Panc1 (cell line): ENCODE measurements at regions not wholly inside any gene's neighbourhood (a gene's known extent, or its start where the extent isn't known, plus 50 kb on each side); places are given as distances from the start of the nearest gene placed in this dataset.

Experiments
- ATAC-seq: fragments of 200-7000 bp; cut with Tn5 transposase; 2 replicates; pipeline ENCODE4 v1.9.1; 2020; ENCODE audit warnings: mild to moderate bottlenecking, moderate library complexity
- BruUV-seq: library from RNA; stranded (reverse); fragments of 400-500 nt; replicated peaks from 2 replicates; lab custom pipeline; 2021; lab: Mats Ljungman, UMichigan
- CTCF ChIA-PET: fragments of 300-600 bp; sonication (Branson Sonifier 250); formaldehyde crosslinking; loops from one replicate; lab custom pipeline; 2022; ENCODE audit warnings: antibody characterized with exemption; lab: Charles Lee
- POLR2A ChIA-PET: fragments of 300-600 bp; sonication (Branson Sonifier 250); formaldehyde crosslinking; loops from one replicate; lab custom pipeline; 2022; ENCODE audit warnings: antibody characterized with exemption; lab: Charles Lee
- DNase-seq: peaks from one replicate; pipeline ENCODE4 v3.0.0-alpha.2; 2010; ENCODE audit warnings: low read depth, low spot score
- H3K27ac ChIP-seq: 2 replicates; pipeline ENCODE4 v1.5.1; 2011; ENCODE audit warnings: mild to moderate bottlenecking, low read length, inconsistent platforms
- H3K27me3 ChIP-seq: fragments of 200-500 bp; sonication (Bioruptor generic); 2 replicates; pipeline ENCODE4 v1.6.0; 2014; ENCODE audit warnings: low read length, inconsistent platforms; ENCODE audit not compliant: control insufficient read depth, insufficient read depth
- H3K36me3 ChIP-seq: fragments of 200-500 bp; sonication (Bioruptor generic); 2 replicates; pipeline ENCODE4 v1.5.1; 2014; ENCODE audit warnings: inconsistent platforms, mild to moderate bottlenecking, low read length, moderate library complexity; ENCODE audit not compliant: control insufficient read depth, insufficient read depth
- H3K4me1 ChIP-seq: 2 replicates; pipeline ENCODE4 v1.5.1; 2011; ENCODE audit warnings: inconsistent platforms, mild to moderate bottlenecking, low read length, moderate library complexity; ENCODE audit not compliant: control insufficient read depth, insufficient read depth
- H3K4me3 ChIP-seq, 2 experiments: 2 replicates each; pipeline ENCODE4 v1.5.1; 2011 to 2012; ENCODE audit warnings: low read depth in 2 of 2, low read length in 2 of 2, mild to moderate bottlenecking in 2 of 2, inconsistent platforms in 1 of 2, moderate library complexity in 1 of 2
- H3K9me3 ChIP-seq: fragments of 200-500 bp; sonication (Bioruptor generic); 2 replicates; pipeline ENCODE4 v1.5.1; 2014; ENCODE audit warnings: low read depth, mild to moderate bottlenecking, inconsistent platforms, low read length, moderate library complexity; ENCODE audit not compliant: control insufficient read depth, insufficient read depth
- POLR2AphosphoS5 ChIP-seq: IDR thresholded peaks from 2 replicates; pipeline ENCODE4 v1.6.1; 2012; ENCODE audit warnings: mild to moderate bottlenecking, low read depth, low read length, moderate library complexity
- SIN3A ChIP-seq: IDR thresholded peaks from 2 replicates; pipeline ENCODE4 v1.6.1; 2012; ENCODE audit warnings: low read depth, mild to moderate bottlenecking, low read length, moderate library complexity, borderline replicate concordance; ENCODE audit not compliant: insufficient read depth
- TCF7L2 ChIP-seq: IDR thresholded peaks from 2 replicates; pipeline ENCODE4 v1.6.1; 2011; ENCODE audit warnings: mild to moderate bottlenecking, low read depth, low read length, inconsistent platforms
- in situ Hi-C: cut with HindIII; loops from 2 replicates; pipeline ENCODE4 v1.10.0; 2016; ENCODE audit warnings: low sequenced_read_pairs, low pct_unique_long_range_greater_than_20kb
- intact Hi-C: fragments of 100-400 bp; cut with micrococcal nuclease; formaldehyde crosslinking; loops from one replicate; pipeline ENCODE4 v1.10.0; 2022; ENCODE audit not compliant: unreplicated experiment
- TF ChIP-seq, protein P1 (sequence below), 2 experiments: IDR thresholded peaks; 2 replicates each; pipeline ENCODE4 v1.6.1; 2011 to 2012; ENCODE audit warnings: low read depth in 2 of 2, control low read depth in 1 of 2, low read length in 1 of 2, mild to moderate bottlenecking in 1 of 2, moderate library complexity in 1 of 2; ENCODE audit not compliant: insufficient read depth in 1 of 2
- TF ChIP-seq, protein P2 (sequence below): fragments of 450-650 bp; IDR thresholded peaks from 2 replicates; pipeline ENCODE4 v1.5.1; 2017; ENCODE audit warnings: mild to moderate bottlenecking

DNA sequence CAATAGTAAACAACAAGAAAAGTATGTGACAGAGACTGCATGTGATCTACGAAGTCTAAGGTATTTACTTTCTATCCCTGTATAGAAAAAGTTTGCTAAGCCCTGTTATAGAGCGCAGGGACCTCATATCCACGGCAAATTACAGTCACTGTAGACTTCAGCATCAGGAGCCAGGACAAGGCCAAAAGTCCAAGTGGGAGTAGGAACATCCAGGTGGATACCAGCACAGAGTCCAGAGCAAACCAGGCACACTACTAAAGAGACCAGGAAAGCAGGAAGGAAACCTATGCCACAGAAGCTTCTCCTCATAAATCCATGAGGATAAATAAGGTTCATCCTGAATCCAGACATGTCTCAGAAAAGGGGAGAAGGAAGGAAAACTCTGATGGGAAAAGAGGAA is 342.2 kb upstream of the HTR2A start:
- Histone ChIP-seq H3K27me3 (no peaks in the 10 kb centered on the region), H3K4me3 (no peak overlapping the region), H3K9me3 (no peaks in the 10 kb centered on the region), H3K27ac (no peak overlapping the region), H3K36me3 (no peaks in the 10 kb centered on the region), H3K4me1 (no peaks in the 10 kb centered on the region)
- ChIA-PET CTCF (no interaction called here), POLR2A (no interaction called here)
- ATAC-seq (no peak), DNase-seq (no peak)
- in situ Hi-C loops = no loop called here
- TF ChIP-seq, protein P1, sequence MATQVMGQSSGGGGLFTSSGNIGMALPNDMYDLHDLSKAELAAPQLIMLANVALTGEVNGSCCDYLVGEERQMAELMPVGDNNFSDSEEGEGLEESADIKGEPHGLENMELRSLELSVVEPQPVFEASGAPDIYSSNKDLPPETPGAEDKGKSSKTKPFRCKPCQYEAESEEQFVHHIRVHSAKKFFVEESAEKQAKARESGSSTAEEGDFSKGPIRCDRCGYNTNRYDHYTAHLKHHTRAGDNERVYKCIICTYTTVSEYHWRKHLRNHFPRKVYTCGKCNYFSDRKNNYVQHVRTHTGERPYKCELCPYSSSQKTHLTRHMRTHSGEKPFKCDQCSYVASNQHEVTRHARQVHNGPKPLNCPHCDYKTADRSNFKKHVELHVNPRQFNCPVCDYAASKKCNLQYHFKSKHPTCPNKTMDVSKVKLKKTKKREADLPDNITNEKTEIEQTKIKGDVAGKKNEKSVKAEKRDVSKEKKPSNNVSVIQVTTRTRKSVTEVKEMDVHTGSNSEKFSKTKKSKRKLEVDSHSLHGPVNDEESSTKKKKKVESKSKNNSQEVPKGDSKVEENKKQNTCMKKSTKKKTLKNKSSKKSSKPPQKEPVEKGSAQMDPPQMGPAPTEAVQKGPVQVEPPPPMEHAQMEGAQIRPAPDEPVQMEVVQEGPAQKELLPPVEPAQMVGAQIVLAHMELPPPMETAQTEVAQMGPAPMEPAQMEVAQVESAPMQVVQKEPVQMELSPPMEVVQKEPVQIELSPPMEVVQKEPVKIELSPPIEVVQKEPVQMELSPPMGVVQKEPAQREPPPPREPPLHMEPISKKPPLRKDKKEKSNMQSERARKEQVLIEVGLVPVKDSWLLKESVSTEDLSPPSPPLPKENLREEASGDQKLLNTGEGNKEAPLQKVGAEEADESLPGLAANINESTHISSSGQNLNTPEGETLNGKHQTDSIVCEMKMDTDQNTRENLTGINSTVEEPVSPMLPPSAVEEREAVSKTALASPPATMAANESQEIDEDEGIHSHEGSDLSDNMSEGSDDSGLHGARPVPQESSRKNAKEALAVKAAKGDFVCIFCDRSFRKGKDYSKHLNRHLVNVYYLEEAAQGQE (IDR thresholded peaks at IDR 0.05; ENCODE audit: insufficient read depth in 1 of 2, low read depth in 2 of 2, low read length in 1 of 2) = no peak
- TF ChIP-seq SIN3A = no peak
- no peak for TF ChIP-seq POLR2AphosphoS5
- TF ChIP-seq, protein P2, sequence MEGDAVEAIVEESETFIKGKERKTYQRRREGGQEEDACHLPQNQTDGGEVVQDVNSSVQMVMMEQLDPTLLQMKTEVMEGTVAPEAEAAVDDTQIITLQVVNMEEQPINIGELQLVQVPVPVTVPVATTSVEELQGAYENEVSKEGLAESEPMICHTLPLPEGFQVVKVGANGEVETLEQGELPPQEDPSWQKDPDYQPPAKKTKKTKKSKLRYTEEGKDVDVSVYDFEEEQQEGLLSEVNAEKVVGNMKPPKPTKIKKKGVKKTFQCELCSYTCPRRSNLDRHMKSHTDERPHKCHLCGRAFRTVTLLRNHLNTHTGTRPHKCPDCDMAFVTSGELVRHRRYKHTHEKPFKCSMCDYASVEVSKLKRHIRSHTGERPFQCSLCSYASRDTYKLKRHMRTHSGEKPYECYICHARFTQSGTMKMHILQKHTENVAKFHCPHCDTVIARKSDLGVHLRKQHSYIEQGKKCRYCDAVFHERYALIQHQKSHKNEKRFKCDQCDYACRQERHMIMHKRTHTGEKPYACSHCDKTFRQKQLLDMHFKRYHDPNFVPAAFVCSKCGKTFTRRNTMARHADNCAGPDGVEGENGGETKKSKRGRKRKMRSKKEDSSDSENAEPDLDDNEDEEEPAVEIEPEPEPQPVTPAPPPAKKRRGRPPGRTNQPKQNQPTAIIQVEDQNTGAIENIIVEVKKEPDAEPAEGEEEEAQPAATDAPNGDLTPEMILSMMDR = no peak
- no peak for TF ChIP-seq TCF7L2
- intact Hi-C loops = no loop called here
- BruUV-seq = no TSS peak

DNA sequence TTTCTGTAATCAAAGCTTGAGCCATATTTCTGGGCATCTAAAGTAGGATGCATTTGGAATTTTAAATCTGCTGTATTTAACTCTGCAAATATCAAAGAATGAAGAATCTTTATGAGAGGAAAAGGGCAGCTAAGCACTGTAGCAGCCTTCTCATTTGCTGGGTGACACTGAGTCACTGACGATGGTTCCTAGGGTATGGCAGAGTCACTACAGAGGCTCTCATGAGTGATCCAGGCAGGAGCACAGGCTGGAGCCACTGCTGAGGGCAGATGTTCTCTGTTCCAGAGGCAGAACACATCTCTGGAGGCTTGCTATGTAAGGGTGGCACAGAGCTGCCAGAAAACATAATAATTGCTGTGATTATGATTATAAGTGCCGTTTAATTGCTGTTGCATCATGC is 340.7 kb upstream of the HTR2A start:
- BruUV-seq = no TSS peak
- Histone ChIP-seq H3K4me3 (no peak overlapping the region), H3K36me3 (no peaks in the 10 kb centered on the region), H3K9me3 (no peaks in the 10 kb centered on the region), H3K27me3 (no peaks in the 10 kb centered on the region), H3K27ac (no peak overlapping the region), H3K4me1 (no peaks in the 10 kb centered on the region)
- in situ Hi-C loops (no loop called here), intact Hi-C loops (no loop called here)
- TF ChIP-seq, protein P1 (IDR thresholded peaks at IDR 0.05; ENCODE audit: insufficient read depth in 1 of 2, low read depth in 2 of 2, low read length in 1 of 2) = no peak
- no peak for TF ChIP-seq SIN3A
- ChIA-PET POLR2A (no interaction called here), CTCF (no interaction called here)
- DNase-seq = no peak
- ATAC-seq = no peak
